B cell (primary cell): ENCODE measurements at regions not wholly inside any gene's neighbourhood (a gene's known extent, or its start where the extent isn't known, plus 50 kb on each side); places are given as distances from the start of the nearest gene placed in this dataset.

ENCODE experiments used
- ATAC-seq: fragments of 200-7000 bp; cut with Tn5 transposase; one replicate; pipeline ENCODE4 v1.10.0; 2021; ENCODE audit warnings: low read depth, mild to moderate bottlenecking, moderate number of reproducible peaks, moderate library complexity
- CTCF ChIA-PET: fragments of 350-600 bp; sonication (Branson Sonifier 250); formaldehyde crosslinking; loops from one replicate; lab custom pipeline; 2021; ENCODE audit warnings: antibody characterized with exemption, inconsistent platforms; lab: Charles Lee
- POLR2A ChIA-PET: fragments of 350-600 bp; sonication (Branson Sonifier 250); formaldehyde crosslinking; loops from one replicate; lab custom pipeline; 2021; ENCODE audit warnings: antibody characterized with exemption; lab: Charles Lee
- DNase-seq: peaks from one replicate; pipeline ENCODE4 v3.0.0; 2013
- H2AFZ ChIP-seq: 2 replicates; pipeline ENCODE4 v1.6.1; 2012; ENCODE audit warnings: mild to moderate bottlenecking, low read depth, low read length; ENCODE audit not compliant: insufficient read depth, poor library complexity, severe bottlenecking
- H3K27ac ChIP-seq, 2 donors: 1 replicate in 1 of 2; 2 replicates in 1 of 2; pipeline ENCODE4 v1.5.1; 2012 to 2013; ENCODE audit warnings: low read length in 2 of 2, mild to moderate bottlenecking in 2 of 2, moderate library complexity in 1 of 2
- H3K27me3 ChIP-seq, 4 experiments: fragments of 200-600 bp in 1 of 4; sonication (generic) in 1 of 4; replicated peaks in 1 of 4; 1 replicate in 2 of 4; 2 replicates in 2 of 4; pipeline versions ENCODE4 v1.6.1 to v1.7.0; 2013 to 2016; ENCODE audit warnings: low read length in 3 of 4, mild to moderate bottlenecking in 2 of 4, mixed read lengths in 1 of 4, moderate library complexity in 1 of 4; ENCODE audit not compliant: insufficient read depth in 4 of 4, control insufficient read depth in 3 of 4; ENCODE audit errors: control extremely low read depth in 1 of 4
- H3K36me3 ChIP-seq, 2 experiments: replicated peaks in 1 of 2; 1 replicate in 1 of 2; 2 replicates in 1 of 2; pipeline versions ENCODE4 v1.6.1 to v1.7.1; 2013; ENCODE audit warnings: low read length in 1 of 2; ENCODE audit not compliant: insufficient read depth in 2 of 2, control insufficient read depth in 1 of 2; ENCODE audit errors: control extremely low read depth in 1 of 2, extremely low read depth in 1 of 2
- H3K4me1 ChIP-seq, 2 donors: fragments of 200-600 bp in 1 of 2; sonication (generic) in 1 of 2; 1 replicate in 1 of 2; 2 replicates in 1 of 2; pipeline versions ENCODE4 v1.5.1 to v1.6.1; 2013 to 2017; ENCODE audit warnings: low read length in 2 of 2; ENCODE audit not compliant: control insufficient read depth in 2 of 2, insufficient read depth in 2 of 2
- H3K4me2 ChIP-seq: replicated peaks from 2 replicates; pipeline ENCODE3; 2012; ENCODE audit warnings: mild to moderate bottlenecking, low read depth, low read length; ENCODE audit not compliant: poor library complexity, severe bottlenecking
- H3K4me3 ChIP-seq, 5 experiments: fragments of 200-600 bp in 1 of 5; sonication (generic) in 1 of 5; 1 replicate in 3 of 5; 2 replicates in 2 of 5; pipeline versions ENCODE4 v1.5.1 to v1.7.0; 2011 to 2016; ENCODE audit warnings: low read length in 4 of 5, mild to moderate bottlenecking in 4 of 5, low read depth in 2 of 5, control low read depth in 1 of 5, moderate library complexity in 1 of 5; ENCODE audit not compliant: insufficient read depth in 1 of 5; ENCODE audit errors: control extremely low read depth in 1 of 5, extremely low read depth in 1 of 5
- H3K79me2 ChIP-seq: fragments of 200-600 bp; sonication (generic); one replicate; pipeline ENCODE4 v1.6.0; 2016; ENCODE audit warnings: low read length; ENCODE audit not compliant: control insufficient read depth, insufficient read depth
- H3K9ac ChIP-seq: fragments of 200-600 bp; sonication (generic); 2 replicates; pipeline ENCODE4 v1.6.1; 2017; ENCODE audit warnings: mild to moderate bottlenecking, low read length, moderate library complexity
- H3K9me3 ChIP-seq, 3 donors: one replicate each; pipeline versions ENCODE4 v1.6.1 to v1.7.1; 2013; ENCODE audit warnings: low read length in 2 of 3; ENCODE audit not compliant: control insufficient read depth in 2 of 3, insufficient read depth in 1 of 3; ENCODE audit errors: control extremely low read depth in 1 of 3
- H4K20me1 ChIP-seq: 2 replicates; pipeline ENCODE4 v1.6.0; 2012; ENCODE audit warnings: mild to moderate bottlenecking, low read length; ENCODE audit not compliant: insufficient read depth, control insufficient read depth, poor library complexity, severe bottlenecking
- H3K27ac Mint-ChIP-seq: one replicate; pipeline ENCODE4 v1.8.0; 2021; ENCODE audit warnings: mixed read lengths
- H3K27me3 Mint-ChIP-seq: one replicate; pipeline ENCODE4 v1.8.0; 2021; ENCODE audit warnings: mixed read lengths
- H3K4me1 Mint-ChIP-seq: one replicate; pipeline ENCODE4 v1.8.0; 2021; ENCODE audit warnings: mixed read lengths
- H3K4me3 Mint-ChIP-seq: one replicate; pipeline ENCODE4 v1.8.0; 2021; ENCODE audit warnings: mixed read lengths
- H3K9me3 Mint-ChIP-seq: one replicate; pipeline ENCODE4 v1.8.0; 2022; ENCODE audit warnings: mixed read lengths; ENCODE audit not compliant: insufficient read depth
- CTCF ChIP-seq: fragments of 200-600 bp; IDR thresholded peaks from one replicate; pipeline ENCODE4 v1.8.0; 2022; ENCODE audit warnings: antibody characterized with exemption, mild to moderate bottlenecking
- EZH2 ChIP-seq: IDR thresholded peaks from 2 replicates; pipeline ENCODE4 v1.6.1; 2012; ENCODE audit warnings: borderline replicate concordance, low read depth, mild to moderate bottlenecking, moderate library complexity, low read length; ENCODE audit not compliant: insufficient read depth, poor library complexity, severe bottlenecking
- WGBS: methylation state at CpG from one replicate; pipeline ENCODE4 v1.1.5; 2013; ENCODE audit warnings: missing lambda C conversion rate; ENCODE audit not compliant: insufficient coverage; 5-methylcytosine and 5-hydroxymethylcytosine counted together
- intact Hi-C: fragments of 100-400 bp; cut with micrococcal nuclease; formaldehyde crosslinking; loops from one replicate; pipeline ENCODE4 v1.10.0; 2022

- no peaks in the 10 kb centered on the region for H3K27me3 ChIP-seq
- H3K36me3 ChIP-seq: no peaks in the 10 kb centered on the region
- H3K4me3 Mint-ChIP-seq: no peak overlapping the region
- no peaks in the 10 kb centered on the region for H3K79me2 ChIP-seq
- H3K27ac Mint-ChIP-seq: no peak overlapping the region
- no peak for TF ChIP-seq CTCF
- no peak for TF ChIP-seq EZH2
- H3K27ac ChIP-seq: no peak overlapping the region
- ATAC-seq: no peak
- H3K9me3 Mint-ChIP-seq: no peaks in the 10 kb centered on the region
- 0% methylated on average over 2 of the region's 3 CpGs for WGBS
- ChIA-PET CTCF (interaction anchor here (0.7 kb wide), 1 partner anchor 132 kb away, joined by 3 read pairs; no protein-coding TSS in a partner anchor), POLR2A (no interaction called here)
- no peak for DNase-seq
- no peak overlapping the region for H3K9ac ChIP-seq
- H3K9me3 ChIP-seq: no peaks in the 10 kb centered on the region
- no peaks in the 10 kb centered on the region for H4K20me1 ChIP-seq
- H3K27me3 Mint-ChIP-seq: no peaks in the 10 kb centered on the region
- H3K4me2 ChIP-seq: no peak overlapping the region
- no peaks in the 10 kb centered on the region for H3K4me1 ChIP-seq
- H3K4me1 Mint-ChIP-seq: no peaks in the 10 kb centered on the region
- H3K4me3 ChIP-seq: no peak overlapping the region
- intact Hi-C loops: no loop called here
- H2AFZ ChIP-seq: no peak overlapping the region
Measured at GRCh38 chr7:10268034-10268433, 705.6 kb upstream of the PHF14 start.

DNA sequence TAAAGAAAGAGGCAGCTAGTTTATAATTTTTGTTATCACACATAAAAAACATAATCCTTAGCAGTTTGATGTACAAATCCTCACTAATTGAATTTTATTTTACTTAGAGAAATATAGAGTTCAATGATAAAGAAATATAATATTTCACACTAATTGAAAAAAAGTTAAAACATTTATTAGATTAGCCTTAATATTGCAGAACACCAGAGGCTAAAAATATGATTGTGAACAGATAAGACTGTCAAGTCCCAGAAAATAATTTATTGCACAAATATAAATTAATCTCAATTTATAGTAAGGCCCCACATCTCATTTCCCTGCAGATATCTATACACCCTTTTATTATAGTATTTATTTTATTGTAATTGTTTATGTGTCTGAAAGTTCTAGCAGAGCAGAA, 690.8 kb upstream of the PHF14 start:
- Histone ChIP-seq H3K27me3 (no peaks in the 10 kb centered on the region), H3K4me1 (no peaks in the 10 kb centered on the region), H4K20me1 (no peaks in the 10 kb centered on the region), H3K9ac (no peak overlapping the region), H3K4me3 (no peak overlapping the region), H3K36me3 (no peaks in the 10 kb centered on the region), H3K9me3 (no peaks in the 10 kb centered on the region), H3K27ac (no peak overlapping the region), H2AFZ (no peak overlapping the region), H3K4me2 (no peak overlapping the region), H3K79me2 (no peaks in the 10 kb centered on the region)
- H3K4me1 Mint-ChIP-seq: no peaks in the 10 kb centered on the region
- POLR2A ChIA-PET: no interaction called here
- ATAC-seq: no peak
- no peak overlapping the region for H3K4me3 Mint-ChIP-seq
- CTCF ChIA-PET: no interaction called here
- H3K27me3 Mint-ChIP-seq: no peaks in the 10 kb centered on the region
- no peak for TF ChIP-seq EZH2
- no peak for TF ChIP-seq CTCF
- H3K9me3 Mint-ChIP-seq: peaks cover 3% of the 10 kb centered on the region
- no peak overlapping the region for H3K27ac Mint-ChIP-seq
- DNase-seq: no peak
- intact Hi-C loops: no loop called here
